ENCODE measurements at regions not wholly inside any gene's neighbourhood (a gene's known extent, or its start where the extent isn't known, plus 50 kb on each side); places are given as distances from the start of the nearest gene placed in this dataset.

GRCh38 chr5:129821477-129822131 is 73.7 kb downstream of the MINAR2 start:
- DNase-seq = no peak

DNA sequence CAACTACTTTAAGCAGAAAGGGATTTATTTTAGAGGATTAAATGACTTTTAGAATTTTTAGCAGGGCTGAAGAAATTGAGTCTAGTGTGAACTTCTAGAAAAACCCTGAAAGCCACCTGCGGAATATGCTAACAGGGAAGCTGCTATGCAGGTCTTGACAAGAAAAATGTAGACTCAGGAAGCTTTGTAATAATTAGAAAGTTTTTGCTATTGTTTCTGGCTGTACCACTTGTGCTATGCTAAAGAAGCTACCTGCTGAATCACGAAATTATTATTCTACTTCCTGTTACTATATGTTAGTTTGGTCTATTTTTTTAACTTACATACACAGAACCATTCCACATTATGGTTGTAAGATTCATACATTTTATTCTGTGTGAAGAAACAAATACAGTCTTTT is 74.0 kb upstream of the CHSY3 start:
- DNase-seq = no peak

GRCh38 chr5:129836321-129836720 is 67.9 kb upstream of the CHSY3 start:
- no peak for DNase-seq

DNA sequence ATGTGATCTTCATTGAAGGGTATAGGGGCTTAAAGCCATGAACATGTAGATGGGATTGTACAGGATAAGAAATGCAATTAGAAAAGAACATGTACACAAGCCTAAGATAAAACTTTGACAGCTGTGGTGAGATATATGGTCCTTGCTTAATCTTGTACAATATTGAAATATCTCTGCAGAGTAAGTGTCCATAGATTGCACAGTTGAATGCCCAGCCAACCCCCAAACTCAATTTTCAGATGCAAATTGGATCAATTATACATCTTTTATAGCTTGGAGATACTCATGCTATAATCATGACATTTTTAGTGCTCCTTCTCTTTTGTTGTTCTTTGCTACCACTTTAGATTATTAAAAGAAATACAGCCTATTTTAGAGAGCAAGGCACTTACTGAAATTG is 59.5 kb upstream of the CHSY3 start:
- no peak for DNase-seq

- DNase-seq = peak; percentile 25 to 61
These were observed 51.4 kb upstream of the CHSY3 start for GRCh38 chr5:129852747-129853352.

GRCh38 chr5:129853588-129853987 is 50.7 kb upstream of the CHSY3 start:
- DNase-seq = no peak

Measured in NCI-H526 (cell line).